ENCODE measurements at regions not wholly inside any gene's neighbourhood (a gene's known extent, or its start where the extent isn't known, plus 50 kb on each side); places are given as distances from the start of the nearest gene placed in this dataset.

DNA sequence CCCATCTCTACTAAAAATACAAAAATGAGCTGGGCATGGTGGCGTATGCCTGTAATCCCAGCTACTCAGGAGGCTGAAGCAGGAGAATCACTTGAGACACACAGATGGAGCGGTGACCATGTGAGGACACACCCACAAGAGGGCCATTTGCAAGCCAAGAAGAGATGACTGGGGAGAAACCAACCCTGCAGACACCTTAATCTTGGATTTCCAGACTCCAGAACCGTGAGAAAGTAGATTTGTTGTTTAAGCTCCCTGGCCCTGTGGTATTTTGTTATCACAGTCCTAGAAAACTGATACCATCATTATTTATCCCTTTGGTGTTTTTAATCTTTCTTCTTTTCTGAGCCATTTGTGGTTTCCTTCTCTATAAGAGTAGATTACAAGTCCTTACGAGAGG, 88.6 kb upstream of the ID2 start:
- TF ChIP-seq POLR2A (IDR thresholded peaks at IDR 0.05) (no peak), CTCF (IDR thresholded peaks at IDR 0.05) (no peak)
- no peaks in the 10 kb centered on the region for H3K4me1 ChIP-seq
- intact Hi-C loops (cut with DNase I; ENCODE audit: low total_unique reads) = no loop called here

GRCh38 chr2:8594731-8595427, 87.0 kb upstream of the ID2 start:
- no peak for TF ChIP-seq CTCF (IDR thresholded peaks at IDR 0.05)
- TF ChIP-seq POLR2A (IDR thresholded peaks at IDR 0.05) = no peak
- Histone ChIP-seq H3K4me3 (no peak overlapping the region), H3K9me3 (no peaks in the 10 kb centered on the region), H3K4me1 (no peaks in the 10 kb centered on the region), H3K36me3 (no peaks in the 10 kb centered on the region), H3K27ac (no peak overlapping the region), H3K27me3 (no peaks in the 10 kb centered on the region)
- DNase-seq = no peak
- intact Hi-C loops (cut with DNase I; ENCODE audit: low total_unique reads) = no loop called here

More for the DNA sequence above, 88.6 kb upstream of the ID2 start:
- H3K4me3 ChIP-seq = no peak overlapping the region
- DNase-seq = no peak
- H3K27me3 ChIP-seq = no peaks in the 10 kb centered on the region
- no peaks in the 10 kb centered on the region for H3K9me3 ChIP-seq
- no peaks in the 10 kb centered on the region for H3K36me3 ChIP-seq
- no peak overlapping the region for H3K27ac ChIP-seq

DNA sequence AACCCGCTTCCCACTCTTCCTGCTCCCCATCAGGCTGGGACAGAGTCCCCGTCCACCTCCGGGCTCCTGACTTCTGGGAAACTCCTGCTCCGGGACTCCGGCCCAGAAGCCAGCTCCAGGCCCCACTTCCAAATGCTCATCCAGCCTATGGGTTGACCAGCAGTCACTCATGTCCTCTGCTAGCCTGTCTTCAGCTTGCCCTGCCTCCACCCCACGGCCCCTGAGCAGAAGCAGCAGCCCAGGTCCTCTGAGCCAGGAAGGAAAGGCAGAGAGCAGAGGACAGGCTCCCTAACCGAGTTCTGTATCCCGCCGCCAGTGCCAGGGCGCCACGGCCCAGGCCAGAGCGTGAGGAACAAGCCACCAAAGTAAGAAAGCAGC, 86.4 kb upstream of the ID2 start:
- Histone ChIP-seq H3K27me3 (no peaks in the 10 kb centered on the region), H3K27ac (no peak overlapping the region), H3K4me1 (no peaks in the 10 kb centered on the region), H3K9me3 (no peaks in the 10 kb centered on the region), H3K4me3 (no peak overlapping the region), H3K36me3 (no peaks in the 10 kb centered on the region)
- intact Hi-C loops (cut with DNase I; ENCODE audit: low total_unique reads) = no loop called here
- no peak for TF ChIP-seq CTCF (IDR thresholded peaks at IDR 0.05)
- DNase-seq = no peak

GRCh38 chr2:8595811-8596600, 85.8 kb upstream of the ID2 start:
- intact Hi-C loops (cut with DNase I; ENCODE audit: low total_unique reads) = no loop called here
- no peaks in the 10 kb centered on the region for H3K9me3 ChIP-seq
- no peak for DNase-seq
- H3K27ac ChIP-seq = no peak overlapping the region
- no peak overlapping the region for H3K4me3 ChIP-seq
- no peaks in the 10 kb centered on the region for H3K36me3 ChIP-seq
- H3K4me1 ChIP-seq = no peaks in the 10 kb centered on the region
- no peaks in the 10 kb centered on the region for H3K27me3 ChIP-seq
- TF ChIP-seq POLR2A (IDR thresholded peaks at IDR 0.05) = no peak
- TF ChIP-seq CTCF (IDR thresholded peaks at IDR 0.05) = no peak

DNA sequence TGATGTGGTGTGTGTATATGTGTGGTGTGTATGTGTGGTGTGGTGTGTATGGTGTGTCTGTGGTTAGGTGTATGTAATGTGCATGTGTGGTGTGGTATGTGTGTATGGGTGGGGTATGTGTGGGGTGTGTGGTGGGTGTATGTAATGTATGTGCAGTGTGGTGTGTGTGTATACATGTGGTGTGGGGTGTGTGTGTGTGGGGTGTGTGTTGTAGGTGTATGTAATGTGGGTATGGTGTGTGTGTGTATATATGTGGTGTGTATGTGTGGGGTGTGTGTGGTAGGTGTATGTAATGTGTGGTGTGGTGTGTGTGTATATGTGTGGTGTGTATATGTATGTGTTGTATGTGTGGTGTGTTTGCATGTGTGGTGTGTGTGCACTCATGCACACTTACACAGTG, 84.8 kb upstream of the ID2 start:
- Histone ChIP-seq H3K27ac (no peak overlapping the region), H3K36me3 (no peaks in the 10 kb centered on the region), H3K9me3 (no peaks in the 10 kb centered on the region), H3K4me1 (no peaks in the 10 kb centered on the region), H3K27me3 (no peaks in the 10 kb centered on the region), H3K4me3 (no peak overlapping the region)
- intact Hi-C loops (cut with DNase I; ENCODE audit: low total_unique reads) = no loop called here
- TF ChIP-seq CTCF (IDR thresholded peaks at IDR 0.05) (no peak), POLR2A (IDR thresholded peaks at IDR 0.05) (no peak)
- DNase-seq = no peak
